Astrocyte of the cerebellum (primary cell): ENCODE measurements at regions not wholly inside any gene's neighbourhood (a gene's known extent, or its start where the extent isn't known, plus 50 kb on each side); places are given as distances from the start of the nearest gene placed in this dataset.
"Not testable (repeated sequence)": the region's sequence is repeated elsewhere in the genome, so short reads cannot be mapped to it uniquely, and the experiment has no call there.

Experiments used
- DNase-seq: peaks from one replicate; pipeline ENCODE4 v3.0.0-alpha.2; 2011; ENCODE audit warnings: low read depth
- H3K4me3 ChIP-seq: 2 replicates; pipeline ENCODE4 v1.5.1; 2011; ENCODE audit warnings: mild to moderate bottlenecking, low read depth, low read length, moderate library complexity
- CTCF ChIP-seq: IDR thresholded peaks from 2 replicates; pipeline ENCODE4 v1.5.1; 2012; ENCODE audit warnings: low read length, low read depth, moderate library complexity, mild to moderate bottlenecking; ENCODE audit errors: missing control alignments
- in situ Hi-C: cut with HindIII; loops from 2 replicates; pipeline ENCODE4 v1.10.0; 2017; ENCODE audit warnings: low sequenced_read_pairs

GRCh38 chr10:129063877-129064276, 403.2 kb upstream of the MGMT start:
- in situ Hi-C loops, result no loop called here
- DNase-seq, result no peak
- no peak for TF ChIP-seq CTCF

GRCh38 chr10:129066529-129066928, 400.5 kb upstream of the MGMT start:
- DNase-seq, in situ Hi-C loops, H3K4me3 ChIP-seq: not testable (repeated sequence)

More at GRCh38 chr10:129063877-129064276, 403.2 kb upstream of the MGMT start:
- H3K4me3 ChIP-seq, result no peak overlapping the region

- DNase-seq, in situ Hi-C loops, H3K4me3 ChIP-seq: not testable (repeated sequence)
These were observed 395.6 kb upstream of the MGMT start for GRCh38 chr10:129071411-129071810.

GRCh38 chr10:129074939-129075338, 392.1 kb upstream of the MGMT start:
- H3K4me3 ChIP-seq, result no peak overlapping the region
- DNase-seq, result no peak
- in situ Hi-C loops, result no loop called here
- no peak for TF ChIP-seq CTCF

GRCh38 chr10:129075508-129075907, 391.5 kb upstream of the MGMT start:
- in situ Hi-C loops, result no loop called here
- no peak for TF ChIP-seq CTCF
- DNase-seq, result no peak
- no peak overlapping the region for H3K4me3 ChIP-seq

GRCh38 chr10:129075927-129076326, 391.1 kb upstream of the MGMT start:
- DNase-seq, result no peak
- in situ Hi-C loops, result no loop called here
- no peak for TF ChIP-seq CTCF
- H3K4me3 ChIP-seq, result no peak overlapping the region

GRCh38 chr10:129078346-129078745, 388.7 kb upstream of the MGMT start:
- in situ Hi-C loops, result no loop called here
- H3K4me3 ChIP-seq, result no peak overlapping the region
- TF ChIP-seq CTCF, result no peak
- no peak for DNase-seq

- H3K4me3 ChIP-seq, result no peak overlapping the region
- no peak for DNase-seq
- no peak for TF ChIP-seq CTCF
- in situ Hi-C loops, result no loop called here
These were observed 388.3 kb upstream of the MGMT start for GRCh38 chr10:129078746-129079145.
